ENCODE measurements at regions not wholly inside any gene's neighbourhood (a gene's known extent, or its start where the extent isn't known, plus 50 kb on each side); places are given as distances from the start of the nearest gene placed in this dataset.

DNA sequence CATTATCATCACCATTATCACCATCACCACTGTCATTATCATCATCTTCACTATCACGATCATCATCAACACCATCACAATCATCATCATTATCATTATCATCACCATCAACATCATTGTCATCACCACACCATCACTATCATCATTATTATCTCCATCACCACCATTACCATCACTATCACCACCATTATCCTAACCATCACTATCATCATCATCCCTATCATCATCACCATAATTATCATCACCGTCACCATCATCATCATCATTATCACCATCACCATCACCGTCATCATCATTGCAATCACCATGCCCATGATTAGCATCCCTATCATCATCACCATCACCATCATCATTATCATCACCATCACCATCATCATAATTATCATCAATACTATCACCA, 311.9 kb downstream of the IRX2 start:
- TF ChIP-seq, protein P1, sequence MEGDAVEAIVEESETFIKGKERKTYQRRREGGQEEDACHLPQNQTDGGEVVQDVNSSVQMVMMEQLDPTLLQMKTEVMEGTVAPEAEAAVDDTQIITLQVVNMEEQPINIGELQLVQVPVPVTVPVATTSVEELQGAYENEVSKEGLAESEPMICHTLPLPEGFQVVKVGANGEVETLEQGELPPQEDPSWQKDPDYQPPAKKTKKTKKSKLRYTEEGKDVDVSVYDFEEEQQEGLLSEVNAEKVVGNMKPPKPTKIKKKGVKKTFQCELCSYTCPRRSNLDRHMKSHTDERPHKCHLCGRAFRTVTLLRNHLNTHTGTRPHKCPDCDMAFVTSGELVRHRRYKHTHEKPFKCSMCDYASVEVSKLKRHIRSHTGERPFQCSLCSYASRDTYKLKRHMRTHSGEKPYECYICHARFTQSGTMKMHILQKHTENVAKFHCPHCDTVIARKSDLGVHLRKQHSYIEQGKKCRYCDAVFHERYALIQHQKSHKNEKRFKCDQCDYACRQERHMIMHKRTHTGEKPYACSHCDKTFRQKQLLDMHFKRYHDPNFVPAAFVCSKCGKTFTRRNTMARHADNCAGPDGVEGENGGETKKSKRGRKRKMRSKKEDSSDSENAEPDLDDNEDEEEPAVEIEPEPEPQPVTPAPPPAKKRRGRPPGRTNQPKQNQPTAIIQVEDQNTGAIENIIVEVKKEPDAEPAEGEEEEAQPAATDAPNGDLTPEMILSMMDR (IDR thresholded peaks at IDR 0.05; ENCODE audit: insufficient read depth, low read length, poor library complexity, severe bottlenecking): no peak
- no peak for TF ChIP-seq EZH2phosphoT487 (conservative IDR thresholded peaks at IDR 0.05; ENCODE audit: low read length)
